HCT116 (cell line): ENCODE measurements at regions not wholly inside any gene's neighbourhood (a gene's known extent, or its start where the extent isn't known, plus 50 kb on each side); places are given as distances from the start of the nearest gene placed in this dataset.

Experiments
- ATAC-seq: fragments of 200-7000 bp; cut with Tn5 transposase; 2 replicates; pipeline ENCODE4 v1.9.1; 2020; ENCODE audit warnings: mild to moderate bottlenecking, moderate library complexity
- BruUV-seq: library from RNA; stranded (reverse); fragments of 400-500 nt; replicated peaks from 2 replicates; lab custom pipeline; 2021; lab: Mats Ljungman, UMichigan
- CTCF ChIA-PET: fragments of 300-600 bp; sonication (Branson Sonifier 250); formaldehyde crosslinking; loops from one replicate; lab custom pipeline; 2021; ENCODE audit warnings: antibody characterized with exemption; lab: Charles Lee
- POLR2A ChIA-PET: fragments of 300-600, 350-600 bp; sonication (Branson Sonifier 250); formaldehyde crosslinking; loops from one replicate; lab custom pipeline; 2021; ENCODE audit warnings: antibody characterized with exemption; lab: Charles Lee
- RAD21 ChIA-PET, 2 experiments: fragments of 300-600 bp; sonication (Branson Sonifier 250); formaldehyde crosslinking; loops; one replicate each; lab custom pipeline; 2023; ENCODE audit warnings: low total read pairs in 2 of 2; ENCODE audit not compliant: uncharacterized antibody in 2 of 2, unreplicated experiment in 2 of 2, low non-redundant PET in 1 of 2; lab: Charles Lee
- DNase-seq: peaks from one replicate; pipeline ENCODE4 v3.0.0-alpha.2; 2010; ENCODE audit warnings: low read depth, low spot score
- H2AFZ ChIP-seq: fragments of 200-600 bp; shearing (Covaris generic), sonication (generic); 2 replicates; pipeline ENCODE4 v1.6.1; 2017; ENCODE audit warnings: low read depth, mixed run types, mixed read lengths, antibody characterized with exemption, low read length; ENCODE audit not compliant: poor library complexity, severe bottlenecking
- H3K27ac ChIP-seq: 2 replicates; pipeline ENCODE4 v1.5.1; 2012; ENCODE audit warnings: low read depth, low read length
- H3K27me3 ChIP-seq: fragments of 200-600 bp; sonication (generic); 2 replicates; pipeline ENCODE4 v1.6.1; 2016; ENCODE audit warnings: mixed run types, low read length, mixed read lengths; ENCODE audit not compliant: insufficient read depth
- H3K36me3 ChIP-seq, 2 experiments: fragments of 200-500 bp in 1 of 2; fragments of 200-600 bp in 1 of 2; sonication (Bioruptor generic) in 1 of 2; sonication (generic) in 1 of 2; 2 replicates each; pipeline versions ENCODE4 v1.5.1 to v1.6.1; 2014 to 2016; ENCODE audit warnings: low read length in 2 of 2, inconsistent platforms in 1 of 2, mixed read lengths in 1 of 2, mixed run types in 1 of 2; ENCODE audit not compliant: insufficient read depth in 2 of 2, control insufficient read depth in 1 of 2
- H3K4me1 ChIP-seq, 2 experiments: fragments of 200-600 bp in 1 of 2; sonication (generic) in 1 of 2; 2 replicates each; pipeline versions ENCODE4 v1.5.1 to v1.6.1; 2012 to 2017; ENCODE audit warnings: low read length in 2 of 2, inconsistent platforms in 1 of 2, mild to moderate bottlenecking in 1 of 2, mixed read lengths in 1 of 2, mixed run types in 1 of 2, moderate library complexity in 1 of 2; ENCODE audit not compliant: insufficient read depth in 2 of 2, control insufficient read depth in 1 of 2
- H3K4me2 ChIP-seq: fragments of 200-600 bp; sonication (generic); 2 replicates; pipeline ENCODE4 v1.6.1; 2017; ENCODE audit warnings: mixed run types, low read length, mixed read lengths
- H3K4me3 ChIP-seq, 2 experiments: fragments of 200-600 bp in 1 of 2; sonication (generic) in 1 of 2; replicated peaks in 1 of 2; 2 replicates each; pipeline ENCODE4 v1.5.1; 2011 to 2016; ENCODE audit warnings: low read length in 2 of 2, control low read depth in 1 of 2, low read depth in 1 of 2, mild to moderate bottlenecking in 1 of 2, mixed read lengths in 1 of 2, mixed run types in 1 of 2
- H3K79me2 ChIP-seq: fragments of 200-600 bp; sonication (generic); 2 replicates; pipeline ENCODE4 v1.6.1; 2017; ENCODE audit warnings: mild to moderate bottlenecking, mixed run types, low read length, moderate library complexity, mixed read lengths; ENCODE audit not compliant: insufficient read depth
- H3K9ac ChIP-seq: fragments of 200-600 bp; sonication (generic); 2 replicates; pipeline ENCODE4 v1.6.1; 2016; ENCODE audit warnings: low read length, mixed read lengths
- H3K9me2 ChIP-seq: fragments of 200-600 bp; sonication (generic), shearing (Covaris generic); 2 replicates; pipeline ENCODE4 v1.6.1; 2017; ENCODE audit warnings: mixed run types, mild to moderate bottlenecking, moderate library complexity; ENCODE audit not compliant: insufficient read depth
- H3K9me3 ChIP-seq, 2 experiments: fragments of 200-500 bp in 1 of 2; fragments of 200-600 bp in 1 of 2; sonication (Bioruptor generic) in 1 of 2; sonication (generic) in 1 of 2; 2 replicates each; pipeline ENCODE4 v1.6.1; 2014 to 2017; ENCODE audit warnings: low read length in 2 of 2, mixed read lengths in 2 of 2, inconsistent platforms in 1 of 2, low read depth in 1 of 2, mild to moderate bottlenecking in 1 of 2, mixed run types in 1 of 2, moderate library complexity in 1 of 2; ENCODE audit not compliant: control insufficient read depth in 1 of 2, insufficient read depth in 1 of 2
- H4K20me1 ChIP-seq: fragments of 200-600 bp; sonication (generic), shearing (Covaris generic); 2 replicates; pipeline ENCODE4 v1.6.1; 2017; ENCODE audit warnings: mixed run types, mild to moderate bottlenecking, moderate library complexity; ENCODE audit not compliant: insufficient read depth
- ATF3 ChIP-seq: IDR thresholded peaks from 2 replicates; pipeline ENCODE4 v1.6.1; 2012
- CBX3 ChIP-seq: IDR thresholded peaks from 2 replicates; pipeline ENCODE4 v1.6.1; 2012; ENCODE audit warnings: low read depth
- CEBPB ChIP-seq: IDR thresholded peaks from 2 replicates; pipeline ENCODE4 v1.6.1; 2012; ENCODE audit warnings: low read depth
- EGR1 ChIP-seq: IDR thresholded peaks from 2 replicates; pipeline ENCODE4 v1.6.1; 2012; ENCODE audit warnings: low read depth
- FOSL1 ChIP-seq: IDR thresholded peaks from 2 replicates; pipeline ENCODE4 v1.6.1; 2012; ENCODE audit warnings: low read depth
- JUND ChIP-seq: IDR thresholded peaks from 2 replicates; pipeline ENCODE4 v1.6.1; 2012
- MAX ChIP-seq: IDR thresholded peaks from 2 replicates; pipeline ENCODE4 v1.6.1; 2012
- RAD21 ChIP-seq: IDR thresholded peaks from 2 replicates; pipeline ENCODE4 v1.6.1; 2012; ENCODE audit warnings: low read depth, mild to moderate bottlenecking
- SP1 ChIP-seq: IDR thresholded peaks from 2 replicates; pipeline ENCODE4 v1.6.1; 2012; ENCODE audit warnings: low read depth
- TCF7L2 ChIP-seq: IDR thresholded peaks from 2 replicates; pipeline ENCODE4 v1.7.0; 2011; ENCODE audit warnings: borderline replicate concordance, inconsistent platforms; ENCODE audit not compliant: insufficient read depth, insufficient read length; ENCODE audit errors: extremely low read depth
- YY1 ChIP-seq: IDR thresholded peaks from 2 replicates; pipeline ENCODE4 v1.6.1; 2011; ENCODE audit warnings: low read length, low read depth, moderate library complexity, mild to moderate bottlenecking; ENCODE audit not compliant: insufficient replicate concordance; ENCODE audit errors: extremely low read depth
- ZFX ChIP-seq: fragments of 450-650 bp; IDR thresholded peaks from 2 replicates; pipeline ENCODE4 v1.6.1; 2017
- intact Hi-C: fragments of 100-400 bp; cut with micrococcal nuclease; formaldehyde crosslinking; loops from 2 replicates; pipeline ENCODE4 v1.10.0; 2022

- H3K27ac ChIP-seq: no peak overlapping the region
- H3K4me1 ChIP-seq: no peaks in the 10 kb centered on the region
- H3K4me2 ChIP-seq: no peak overlapping the region
- H3K9me2 ChIP-seq: no peaks in the 10 kb centered on the region
- no peak for TF ChIP-seq JUND
- no peak for TF ChIP-seq RAD21
- TF ChIP-seq ZFX: no peak
- no peak for TF ChIP-seq CBX3
- TF ChIP-seq YY1: no peak
- TF ChIP-seq MAX: no peak
- no peak for TF ChIP-seq TCF7L2
- no peak for TF ChIP-seq EGR1
- TF ChIP-seq CEBPB: no peak
- TF ChIP-seq FOSL1: no peak
- ChIA-PET RAD21 (no interaction called here), POLR2A (no interaction called here), CTCF (no interaction called here)
- H4K20me1 ChIP-seq: no peaks in the 10 kb centered on the region
- intact Hi-C loops: no loop called here
- H3K36me3 ChIP-seq: no peaks in the 10 kb centered on the region
- DNase-seq (no peak), ATAC-seq (no peak)
- H3K4me3 ChIP-seq: no peak overlapping the region
- no peaks in the 10 kb centered on the region for H3K79me2 ChIP-seq
- no peak overlapping the region for H3K9ac ChIP-seq
- H2AFZ ChIP-seq: no peak overlapping the region
- BruUV-seq: no TSS peak
- H3K9me3 ChIP-seq: no peaks in the 10 kb centered on the region
- H3K27me3 ChIP-seq: no peaks in the 10 kb centered on the region
Measured at GRCh38 chr5:175003531-175003930, 279.1 kb downstream of the MSX2 start.

- RAD21 ChIA-PET: no interaction called here
Measured at GRCh38 chr5:175001876-175002645, 277.7 kb downstream of the MSX2 start.

More at GRCh38 chr5:175001876-175002645, 277.7 kb downstream of the MSX2 start:
- intact Hi-C loops: no loop called here
- Histone ChIP-seq H3K4me1 (no peaks in the 10 kb centered on the region), H3K9me3 (no peaks in the 10 kb centered on the region), H2AFZ (no peak overlapping the region), H3K79me2 (no peaks in the 10 kb centered on the region), H4K20me1 (no peaks in the 10 kb centered on the region), H3K27me3 (peaks cover 10% of the 10 kb centered on the region; the same call in 1 of the 2 replicates), H3K36me3 (no peaks in the 10 kb centered on the region), H3K4me2 (no peak overlapping the region), H3K27ac (no peak overlapping the region), H3K9me2 (no peaks in the 10 kb centered on the region), H3K4me3 (no peak overlapping the region), H3K9ac (no peak overlapping the region)
- ChIA-PET POLR2A (no interaction called here), CTCF (no interaction called here)
- TF ChIP-seq EGR1 (no peak), CEBPB (no peak), ATF3 (no peak), TCF7L2 (no peak), SP1 (no peak)
- BruUV-seq: no TSS peak
- DNase-seq (no peak), ATAC-seq (no peak)
